ENCODE measurements at regions not wholly inside any gene's neighbourhood (a gene's known extent, or its start where the extent isn't known, plus 50 kb on each side); places are given as distances from the start of the nearest gene placed in this dataset.

DNA sequence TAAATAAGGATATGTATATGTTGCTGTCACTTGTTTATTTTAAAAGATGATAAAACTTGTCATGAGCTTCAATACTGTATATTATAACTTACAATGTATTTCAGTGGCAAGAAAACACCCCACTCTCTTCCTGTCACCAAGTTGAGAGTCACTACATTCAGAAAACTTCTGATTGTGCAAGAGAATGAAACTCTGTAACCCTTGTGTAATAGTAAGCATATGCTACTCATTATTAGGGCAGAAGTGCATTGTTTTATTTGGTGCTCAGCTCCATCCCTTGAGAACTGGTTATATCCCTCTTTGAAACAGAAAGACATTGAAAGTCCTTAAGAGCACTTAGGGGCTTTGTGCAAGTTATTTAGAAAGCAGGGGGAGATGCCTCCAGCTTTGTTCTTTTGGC is 594.5 kb downstream of the ARAP2 start:
- TF ChIP-seq, protein P1, sequence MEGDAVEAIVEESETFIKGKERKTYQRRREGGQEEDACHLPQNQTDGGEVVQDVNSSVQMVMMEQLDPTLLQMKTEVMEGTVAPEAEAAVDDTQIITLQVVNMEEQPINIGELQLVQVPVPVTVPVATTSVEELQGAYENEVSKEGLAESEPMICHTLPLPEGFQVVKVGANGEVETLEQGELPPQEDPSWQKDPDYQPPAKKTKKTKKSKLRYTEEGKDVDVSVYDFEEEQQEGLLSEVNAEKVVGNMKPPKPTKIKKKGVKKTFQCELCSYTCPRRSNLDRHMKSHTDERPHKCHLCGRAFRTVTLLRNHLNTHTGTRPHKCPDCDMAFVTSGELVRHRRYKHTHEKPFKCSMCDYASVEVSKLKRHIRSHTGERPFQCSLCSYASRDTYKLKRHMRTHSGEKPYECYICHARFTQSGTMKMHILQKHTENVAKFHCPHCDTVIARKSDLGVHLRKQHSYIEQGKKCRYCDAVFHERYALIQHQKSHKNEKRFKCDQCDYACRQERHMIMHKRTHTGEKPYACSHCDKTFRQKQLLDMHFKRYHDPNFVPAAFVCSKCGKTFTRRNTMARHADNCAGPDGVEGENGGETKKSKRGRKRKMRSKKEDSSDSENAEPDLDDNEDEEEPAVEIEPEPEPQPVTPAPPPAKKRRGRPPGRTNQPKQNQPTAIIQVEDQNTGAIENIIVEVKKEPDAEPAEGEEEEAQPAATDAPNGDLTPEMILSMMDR (conservative IDR thresholded peaks at IDR 0.05; ENCODE audit: low read depth, low read length): no peak
- TF ChIP-seq EZH2 (IDR thresholded peaks at IDR 0.05; ENCODE audit: borderline replicate concordance, low read depth, low read length, poor library complexity, severe bottlenecking): no peak
